IMR-90 (cell line): ENCODE measurements at regions not wholly inside any gene's neighbourhood (a gene's known extent, or its start where the extent isn't known, plus 50 kb on each side); places are given as distances from the start of the nearest gene placed in this dataset.

Experiments used
- ATAC-seq: fragments of 200-7000 bp; cut with Tn5 transposase; 2 replicates; pipeline ENCODE4 v1.9.1; 2020; ENCODE audit warnings: low read depth, mild to moderate bottlenecking, moderate library complexity
- BruUV-seq: library from RNA; stranded (reverse); fragments of 400-500 nt; replicated peaks from 2 replicates; lab custom pipeline; 2021; lab: Mats Ljungman, UMichigan
- CTCF ChIA-PET: fragments of 300-600 bp; formaldehyde crosslinking; extraction: SDS; loops from one replicate; lab custom pipeline; 2021; ENCODE audit warnings: antibody characterized with exemption; lab: Yijun Ruan, JAX
- POLR2A ChIA-PET: fragments of 300-600 bp; sonication (Branson Sonifier 250); formaldehyde crosslinking; loops from one replicate; lab custom pipeline; 2022; ENCODE audit warnings: antibody characterized with exemption; ENCODE audit not compliant: unreplicated experiment; lab: Charles Lee
- DNase-seq: peaks from one replicate; pipeline ENCODE4 v3.0.0; 2013
- H2AFZ ChIP-seq: replicated peaks from 2 replicates; pipeline ENCODE3; 2013; ENCODE audit warnings: low read length, mild to moderate bottlenecking; ENCODE audit not compliant: poor library complexity
- H2AK5ac ChIP-seq: 2 replicates; pipeline ENCODE4 v1.6.1; 2013; ENCODE audit warnings: low read depth, low read length, inconsistent platforms
- H2AK9ac ChIP-seq: replicated peaks from 2 replicates; pipeline ENCODE3; 2013; ENCODE audit warnings: mild to moderate bottlenecking, low read depth, low read length, moderate library complexity; ENCODE audit not compliant: poor library complexity
- H2BK120ac ChIP-seq: 2 replicates; pipeline ENCODE4 v1.6.1; 2013; ENCODE audit warnings: low read depth, low read length, inconsistent platforms
- H2BK15ac ChIP-seq: 3 replicates; pipeline ENCODE4 v1.6.1; 2013; ENCODE audit warnings: low read depth, low read length, inconsistent platforms
- H2BK20ac ChIP-seq: 2 replicates; pipeline ENCODE4 v1.6.1; 2013; ENCODE audit warnings: low read depth, mild to moderate bottlenecking, inconsistent platforms, low read length, moderate library complexity
- H2BK5ac ChIP-seq: 2 replicates; pipeline ENCODE4 v1.6.1; 2013; ENCODE audit warnings: mild to moderate bottlenecking, low read depth, low read length, inconsistent platforms; ENCODE audit not compliant: poor library complexity, severe bottlenecking
- H3K14ac ChIP-seq: replicated peaks from 2 replicates; pipeline ENCODE4 v1.6.1; 2013; ENCODE audit warnings: low read depth, low read length, inconsistent platforms
- H3K18ac ChIP-seq: 2 replicates; pipeline ENCODE4 v1.6.1; 2013; ENCODE audit warnings: low read depth, low read length, control low read depth
- H3K23ac ChIP-seq: 2 replicates; pipeline ENCODE4 v1.6.1; 2013; ENCODE audit warnings: low read depth, low read length, inconsistent platforms
- H3K27ac ChIP-seq: 2 replicates; pipeline ENCODE4 v1.5.1; 2013; ENCODE audit warnings: mild to moderate bottlenecking, control low read depth, low read length; ENCODE audit not compliant: insufficient read depth
- H3K27me3 ChIP-seq: 2 replicates; pipeline ENCODE4 v1.6.1; 2013; ENCODE audit warnings: low read length; ENCODE audit not compliant: control insufficient read depth, insufficient read depth
- H3K36me3 ChIP-seq: 2 replicates; pipeline ENCODE4 v1.6.1; 2013; ENCODE audit warnings: low read length, mixed read lengths; ENCODE audit not compliant: control insufficient read depth, insufficient read depth
- H3K4ac ChIP-seq: 2 replicates; pipeline ENCODE4 v1.6.1; 2013; ENCODE audit warnings: low read depth, low read length, inconsistent platforms
- H3K4me1 ChIP-seq: 2 replicates; pipeline ENCODE4 v1.6.1; 2013; ENCODE audit warnings: low read length, mixed read lengths; ENCODE audit not compliant: control insufficient read depth, insufficient read depth
- H3K4me2 ChIP-seq: 2 replicates; pipeline ENCODE4 v1.6.1; 2013; ENCODE audit warnings: low read depth, mild to moderate bottlenecking, control low read depth, low read length, moderate library complexity
- H3K4me3 ChIP-seq: 2 replicates; pipeline ENCODE4 v1.5.1; 2013; ENCODE audit warnings: low read depth, mild to moderate bottlenecking, control low read depth, low read length, moderate library complexity; ENCODE audit not compliant: insufficient read depth
- H3K56ac ChIP-seq: 2 replicates; pipeline ENCODE4 v1.6.1; 2013; ENCODE audit warnings: low read length, inconsistent platforms; ENCODE audit not compliant: insufficient read depth; ENCODE audit errors: extremely low read depth
- H3K79me1 ChIP-seq, 2 experiments: 2 replicates each; pipeline ENCODE4 v1.6.1; 2013; ENCODE audit warnings: low read length in 2 of 2, inconsistent platforms in 1 of 2, low read depth in 1 of 2
- H3K9ac ChIP-seq: 2 replicates; pipeline ENCODE4 v1.6.1; 2013; ENCODE audit warnings: low read depth, low read length, control low read depth
- H3K9me1 ChIP-seq: 2 replicates; pipeline ENCODE4 v1.6.1; 2013; ENCODE audit warnings: low read length, inconsistent platforms; ENCODE audit not compliant: insufficient read depth
- H3K9me3 ChIP-seq: 2 replicates; pipeline ENCODE4 v1.6.1; 2013; ENCODE audit warnings: low read length; ENCODE audit not compliant: control insufficient read depth, insufficient read depth
- H4K20me1 ChIP-seq: 2 replicates; pipeline ENCODE4 v1.6.1; 2013; ENCODE audit warnings: low read length, inconsistent platforms; ENCODE audit not compliant: insufficient read depth
- H4K5ac ChIP-seq: 2 replicates; pipeline ENCODE4 v1.6.1; 2013; ENCODE audit warnings: mild to moderate bottlenecking, low read depth, low read length, control low read depth
- H4K8ac ChIP-seq, 2 experiments: 2 replicates each; pipeline ENCODE4 v1.6.1; 2013; ENCODE audit warnings: low read depth in 2 of 2, low read length in 2 of 2, control low read depth in 1 of 2, inconsistent platforms in 1 of 2
- H4K91ac ChIP-seq: 2 replicates; pipeline ENCODE4 v1.6.1; 2013; ENCODE audit warnings: low read depth, low read length, inconsistent platforms; ENCODE audit not compliant: insufficient read depth
- CEBPB ChIP-seq: IDR thresholded peaks from 2 replicates; pipeline ENCODE4 v1.6.1; 2012; ENCODE audit warnings: low read depth, low read length, improper control_type of control experiment
- CHD1 ChIP-seq: IDR thresholded peaks from 2 replicates; pipeline ENCODE4 v1.6.1; 2012; ENCODE audit warnings: low read depth, low read length, improper control_type of control experiment
- NFE2L2 ChIP-seq: fragments of 150-350 bp; IDR thresholded peaks from 2 replicates; pipeline ENCODE4 v1.6.1; 2016; ENCODE audit warnings: low read depth, mild to moderate bottlenecking, low read length
- RAD21 ChIP-seq: IDR thresholded peaks from 2 replicates; pipeline ENCODE4 v1.6.1; 2012; ENCODE audit warnings: low read length, improper control_type of control experiment
- SMC3 ChIP-seq: fragments of 150-350 bp; IDR thresholded peaks from 2 replicates; pipeline ENCODE4 v1.6.1; 2016; ENCODE audit warnings: low read depth, mild to moderate bottlenecking, antibody characterized with exemption, low read length, moderate library complexity
- USF2 ChIP-seq: fragments of 150-350 bp; IDR thresholded peaks from 2 replicates; pipeline ENCODE4 v1.6.1; 2017; ENCODE audit warnings: mild to moderate bottlenecking, antibody characterized with exemption, low read length, low read depth
- WGBS, 2 experiments: methylation state at CpG; one replicate each; pipeline versions ENCODE4 v1.1.5 to v1.1.7; 2013; ENCODE audit warnings: missing lambda C conversion rate in 2 of 2; ENCODE audit not compliant: insufficient read length in 1 of 2; ENCODE audit errors: extremely low coverage in 2 of 2; 5-methylcytosine and 5-hydroxymethylcytosine counted together
- dilution Hi-C: fragments of 300-500 bp; cut with HindIII; formaldehyde crosslinking; loops from one replicate; pipeline ENCODE4 v1.14.3; 2018; ENCODE audit warnings: low sequenced_read_pairs; ENCODE audit not compliant: unreplicated experiment
- in situ Hi-C: fragments of 300-500 bp; cut with MboI; formaldehyde crosslinking; loops from 3 replicates; pipeline ENCODE4 v1.14.3; 2019; ENCODE audit warnings: low sequenced_read_pairs, inconsistent platforms, mixed read lengths
- intact Hi-C: fragments of 100-400 bp; cut with micrococcal nuclease; formaldehyde crosslinking; loops from 2 replicates; pipeline ENCODE4 v1.10.0; 2022

GRCh38 chr10:31138026-31138553, 106.4 kb upstream of the ZNF438 start:
- Histone ChIP-seq H4K20me1 (no peaks in the 10 kb centered on the region), H3K23ac (peak overlapping the region; percentile 47; the same call in 1 of the 2 replicates), H3K4me3 (no peak overlapping the region), H4K5ac (peak overlapping the region; percentile 76; the same call in 1 of the 2 replicates), H3K9me1 (peaks cover 34% of the 10 kb centered on the region), H4K91ac (peak overlapping the region; percentile 87), H2AK9ac (no peak overlapping the region), H3K4ac (peak overlapping the region; percentile 95), H3K56ac (peak overlapping the region; percentile 78), H3K27ac (peak overlapping the region; percentile 92), H3K79me1 (peaks cover 4 to 49% of the 10 kb centered on the region in 2 experiments; a peak in 3 of 4 replicates), H2BK20ac (peak overlapping the region; percentile 92), H2AK5ac (peak overlapping the region; percentile 95), H3K14ac (peak overlapping the region; percentile 81), H2BK120ac (peak overlapping the region; percentile 91), H2BK15ac (peak overlapping the region; percentile 76; the same call in 1 of the 3 replicates), H2AFZ (no peak overlapping the region), H4K8ac (peak overlapping the region; percentile 80 to 81), H3K4me1 (peaks cover 32% of the 10 kb centered on the region), H3K27me3 (no peaks in the 10 kb centered on the region), H3K18ac (peak overlapping the region; percentile 93), H3K9me3 (no peaks in the 10 kb centered on the region), H3K36me3 (no peaks in the 10 kb centered on the region), H2BK5ac (peak overlapping the region; percentile 79), H3K9ac (no peak overlapping the region), H3K4me2 (no peak overlapping the region; the same call in 1 of the 2 replicates)
- dilution Hi-C loops (no loop called here), intact Hi-C loops (loop anchor here (5.0 to 10.0 kb wide), 2 partner anchors 179 to 383 kb away; partner anchors contain the start of gene ZEB1), in situ Hi-C loops (loop anchor here (5.0 to 10.0 kb wide), 2 partner anchors 106 to 353 kb away; partner anchors contain the start of gene ZNF438)
- BruUV-seq, result no TSS peak
- TF ChIP-seq CEBPB (peak; percentile 85), RAD21 (no peak), SMC3 (no peak), CHD1 (no peak), NFE2L2 (no peak), USF2 (no peak)
- ChIA-PET CTCF (interaction anchor here (0.9 kb wide), 1 partner anchor 387 kb away, joined by 3 read pairs; no protein-coding TSS in a partner anchor), POLR2A (interaction anchor here (0.9 to 1.4 kb wide), 3 partner anchors 124 to 183 kb away, joined by 3 to 4 read pairs (median 4); no protein-coding TSS in a partner anchor)
- ATAC-seq, result no peak
- no CpG with 5 or more reads among the region's 3 CpGs for WGBS, 2 experiments
- no peak for DNase-seq
